Stimulated activated memory B cell treated with anti-CD40 and anti-IgM and Interleukin-4, amounts not matched to agents 10 μg/mL and 1 μg/mL and 100 μg/mL, for 72 hours (primary cell): ENCODE measurements at regions not wholly inside any gene's neighbourhood (a gene's known extent, or its start where the extent isn't known, plus 50 kb on each side); places are given as distances from the start of the nearest gene placed in this dataset.

Experiments
- ATAC-seq: fragments of 150-1000 bp; cut with Tn5 transposase; 2 replicates; pipeline ENCODE4 v1.10.0; 2021
- H3K27ac Mint-ChIP-seq: one replicate; pipeline ENCODE4 v1.8.0; 2022; ENCODE audit warnings: mild to moderate bottlenecking, mixed read lengths
- H3K27me3 Mint-ChIP-seq: one replicate; pipeline ENCODE4 v1.8.0; 2022; ENCODE audit warnings: mixed read lengths
- H3K36me3 Mint-ChIP-seq: one replicate; pipeline ENCODE4 v1.8.0; 2022; ENCODE audit warnings: mixed read lengths
- H3K4me1 Mint-ChIP-seq: one replicate; pipeline ENCODE4 v1.8.0; 2022; ENCODE audit warnings: mixed read lengths
- H3K4me3 Mint-ChIP-seq: one replicate; pipeline ENCODE4 v1.8.0; 2022; ENCODE audit warnings: mild to moderate bottlenecking, moderate library complexity, mixed read lengths
- H3K9me3 Mint-ChIP-seq: one replicate; pipeline ENCODE4 v1.8.0; 2022; ENCODE audit warnings: mixed read lengths

GRCh38 chr18:55166260-55166598 is 207.0 kb upstream of the CCDC68 start:
- H3K4me1 Mint-ChIP-seq = no peaks in the 10 kb centered on the region
- no peak for ATAC-seq
- peaks cover 21% of the 10 kb centered on the region for H3K9me3 Mint-ChIP-seq
- no peak overlapping the region for H3K27ac Mint-ChIP-seq
- peaks cover 14% of the 10 kb centered on the region for H3K36me3 Mint-ChIP-seq
- H3K4me3 Mint-ChIP-seq = no peak overlapping the region
- no peaks in the 10 kb centered on the region for H3K27me3 Mint-ChIP-seq

GRCh38 chr18:55163550-55163949 is 204.3 kb upstream of the CCDC68 start:
- Mint-ChIP-seq H3K9me3 (peaks cover 9% of the 10 kb centered on the region), H3K4me1 (no peaks in the 10 kb centered on the region), H3K36me3 (peaks cover 6% of the 10 kb centered on the region), H3K27ac (no peak overlapping the region), H3K4me3 (no peak overlapping the region), H3K27me3 (no peaks in the 10 kb centered on the region)
- no peak for ATAC-seq

- no peak overlapping the region for H3K27ac Mint-ChIP-seq
- H3K4me1 Mint-ChIP-seq = no peaks in the 10 kb centered on the region
- no peaks in the 10 kb centered on the region for H3K9me3 Mint-ChIP-seq
- H3K4me3 Mint-ChIP-seq = no peak overlapping the region
- no peaks in the 10 kb centered on the region for H3K36me3 Mint-ChIP-seq
- ATAC-seq = no peak
- no peaks in the 10 kb centered on the region for H3K27me3 Mint-ChIP-seq
Observed at GRCh38 chr18:55161916-55162315, 202.7 kb upstream of the CCDC68 start.

- no peaks in the 10 kb centered on the region for H3K27me3 Mint-ChIP-seq
- H3K36me3 Mint-ChIP-seq = no peaks in the 10 kb centered on the region
- no peak for ATAC-seq
- no peaks in the 10 kb centered on the region for H3K9me3 Mint-ChIP-seq
- peak overlapping the region; percentile 55 for H3K27ac Mint-ChIP-seq
- H3K4me3 Mint-ChIP-seq = no peak overlapping the region
- H3K4me1 Mint-ChIP-seq = peaks cover 7% of the 10 kb centered on the region
Observed at GRCh38 chr18:55159027-55159426, 199.8 kb upstream of the CCDC68 start.

GRCh38 chr18:55158570-55158969 is 199.3 kb upstream of the CCDC68 start:
- no peaks in the 10 kb centered on the region for H3K27me3 Mint-ChIP-seq
- H3K4me1 Mint-ChIP-seq = peaks cover 7% of the 10 kb centered on the region
- no peaks in the 10 kb centered on the region for H3K9me3 Mint-ChIP-seq
- peak overlapping the region; percentile 55 for H3K27ac Mint-ChIP-seq
- ATAC-seq = no peak
- H3K4me3 Mint-ChIP-seq = no peak overlapping the region
- H3K36me3 Mint-ChIP-seq = no peaks in the 10 kb centered on the region

- Mint-ChIP-seq H3K4me1 (peaks cover 7% of the 10 kb centered on the region), H3K9me3 (no peaks in the 10 kb centered on the region), H3K27ac (no peak overlapping the region), H3K36me3 (no peaks in the 10 kb centered on the region), H3K27me3 (peaks cover 7% of the 10 kb centered on the region), H3K4me3 (no peak overlapping the region)
- no peak for ATAC-seq
Observed at GRCh38 chr18:55153346-55153745, 194.1 kb upstream of the CCDC68 start.

GRCh38 chr18:55152801-55153200 is 193.5 kb upstream of the CCDC68 start:
- no peaks in the 10 kb centered on the region for H3K36me3 Mint-ChIP-seq
- no peak for ATAC-seq
- peaks cover 7% of the 10 kb centered on the region for H3K27me3 Mint-ChIP-seq
- H3K4me3 Mint-ChIP-seq = no peak overlapping the region
- no peak overlapping the region for H3K27ac Mint-ChIP-seq
- H3K9me3 Mint-ChIP-seq = no peaks in the 10 kb centered on the region
- H3K4me1 Mint-ChIP-seq = peaks cover 7% of the 10 kb centered on the region

- peaks cover 8% of the 10 kb centered on the region for H3K36me3 Mint-ChIP-seq
- H3K27me3 Mint-ChIP-seq = peaks cover 7% of the 10 kb centered on the region
- no peak overlapping the region for H3K27ac Mint-ChIP-seq
- no peaks in the 10 kb centered on the region for H3K4me1 Mint-ChIP-seq
- H3K4me3 Mint-ChIP-seq = no peak overlapping the region
- no peaks in the 10 kb centered on the region for H3K9me3 Mint-ChIP-seq
- no peak for ATAC-seq
Observed at GRCh38 chr18:55149994-55150393, 190.7 kb upstream of the CCDC68 start.

GRCh38 chr18:55147791-55148190 is 188.5 kb upstream of the CCDC68 start:
- H3K27me3 Mint-ChIP-seq = peaks cover 7% of the 10 kb centered on the region
- H3K4me3 Mint-ChIP-seq = no peak overlapping the region
- peaks cover 14% of the 10 kb centered on the region for H3K36me3 Mint-ChIP-seq
- no peak for ATAC-seq
- peaks cover 8% of the 10 kb centered on the region for H3K9me3 Mint-ChIP-seq
- H3K27ac Mint-ChIP-seq = no peak overlapping the region
- H3K4me1 Mint-ChIP-seq = peaks cover under 1% of the 10 kb centered on the region

- Mint-ChIP-seq H3K9me3 (peaks cover 11% of the 10 kb centered on the region), H3K4me1 (peaks cover 11% of the 10 kb centered on the region), H3K4me3 (no peak overlapping the region), H3K27ac (no peak overlapping the region), H3K36me3 (peaks cover 14% of the 10 kb centered on the region), H3K27me3 (peaks cover 5% of the 10 kb centered on the region)
- no peak for ATAC-seq
Observed at GRCh38 chr18:55144193-55144930, 185.1 kb upstream of the CCDC68 start.

GRCh38 chr18:55142410-55142809 is 183.1 kb upstream of the CCDC68 start:
- peaks cover 14% of the 10 kb centered on the region for H3K36me3 Mint-ChIP-seq
- no peak overlapping the region for H3K4me3 Mint-ChIP-seq
- peaks cover 9% of the 10 kb centered on the region for H3K27me3 Mint-ChIP-seq
- H3K4me1 Mint-ChIP-seq = peaks cover 14% of the 10 kb centered on the region
- H3K9me3 Mint-ChIP-seq = peaks cover 11% of the 10 kb centered on the region
- no peak overlapping the region for H3K27ac Mint-ChIP-seq
- no peak for ATAC-seq

- Mint-ChIP-seq H3K4me3 (no peak overlapping the region), H3K9me3 (peaks cover 11% of the 10 kb centered on the region), H3K27ac (no peak overlapping the region), H3K27me3 (peaks cover 9% of the 10 kb centered on the region), H3K36me3 (peaks cover 14% of the 10 kb centered on the region), H3K4me1 (peaks cover 19% of the 10 kb centered on the region)
- ATAC-seq = no peak
Observed at GRCh38 chr18:55141318-55141717, 182.1 kb upstream of the CCDC68 start.

- Mint-ChIP-seq H3K4me1 (peaks cover 24% of the 10 kb centered on the region), H3K27me3 (peaks cover 9% of the 10 kb centered on the region)
Observed at GRCh38 chr18:55139836-55140235, 180.6 kb upstream of the CCDC68 start.

GRCh38 chr18:55139307-55139706 is 180.0 kb upstream of the CCDC68 start:
- peak overlapping the region; percentile 28 for H3K27ac Mint-ChIP-seq
- peaks cover 12% of the 10 kb centered on the region for H3K27me3 Mint-ChIP-seq
- peaks cover 7% of the 10 kb centered on the region for H3K9me3 Mint-ChIP-seq
- no peaks in the 10 kb centered on the region for H3K36me3 Mint-ChIP-seq
- H3K4me3 Mint-ChIP-seq = no peak overlapping the region
- ATAC-seq = no peak
- H3K4me1 Mint-ChIP-seq = peaks cover 24% of the 10 kb centered on the region

More at GRCh38 chr18:55139836-55140235, 180.6 kb upstream of the CCDC68 start:
- Mint-ChIP-seq H3K4me3 (no peak overlapping the region), H3K36me3 (peaks cover 4% of the 10 kb centered on the region), H3K9me3 (peaks cover 11% of the 10 kb centered on the region), H3K27ac (peak overlapping the region; percentile 28)
- ATAC-seq = no peak

- peaks cover 17% of the 10 kb centered on the region for H3K27me3 Mint-ChIP-seq
- H3K27ac Mint-ChIP-seq = no peak overlapping the region
- H3K4me1 Mint-ChIP-seq = peaks cover 24% of the 10 kb centered on the region
- H3K36me3 Mint-ChIP-seq = peaks cover under 1% of the 10 kb centered on the region
- peaks cover 3% of the 10 kb centered on the region for H3K9me3 Mint-ChIP-seq
- no peak for ATAC-seq
- no peak overlapping the region for H3K4me3 Mint-ChIP-seq
Observed at GRCh38 chr18:55138401-55138800, 179.1 kb upstream of the CCDC68 start.

- Mint-ChIP-seq H3K9me3 (peaks cover 3% of the 10 kb centered on the region), H3K4me1 (peaks cover 22% of the 10 kb centered on the region), H3K27ac (no peak overlapping the region), H3K27me3 (peaks cover 17% of the 10 kb centered on the region), H3K36me3 (peaks cover 7% of the 10 kb centered on the region), H3K4me3 (no peak overlapping the region)
- ATAC-seq = no peak
Observed at GRCh38 chr18:55137602-55138001, 178.3 kb upstream of the CCDC68 start.
